22Rv1 (cell line): ENCODE measurements at regions not wholly inside any gene's neighbourhood (a gene's known extent, or its start where the extent isn't known, plus 50 kb on each side); places are given as distances from the start of the nearest gene placed in this dataset.
"Not testable (repeated sequence)": the region's sequence is repeated elsewhere in the genome, so short reads cannot be mapped to it uniquely, and the experiment has no call there.

Experiments used
- H3K27ac ChIP-seq: fragments of 450-650 bp; 2 replicates; pipeline ENCODE4 v1.5.1; 2017
- ZFX ChIP-seq: fragments of 450-650 bp; IDR thresholded peaks from 2 replicates; pipeline ENCODE4 v1.6.1; 2017; ENCODE audit warnings: antibody characterized with exemption, borderline replicate concordance
- TF ChIP-seq, protein P1 (sequence below): fragments of 450-650 bp; IDR thresholded peaks from 2 replicates; pipeline ENCODE4 v1.5.1; 2017; ENCODE audit warnings: mild to moderate bottlenecking

DNA sequence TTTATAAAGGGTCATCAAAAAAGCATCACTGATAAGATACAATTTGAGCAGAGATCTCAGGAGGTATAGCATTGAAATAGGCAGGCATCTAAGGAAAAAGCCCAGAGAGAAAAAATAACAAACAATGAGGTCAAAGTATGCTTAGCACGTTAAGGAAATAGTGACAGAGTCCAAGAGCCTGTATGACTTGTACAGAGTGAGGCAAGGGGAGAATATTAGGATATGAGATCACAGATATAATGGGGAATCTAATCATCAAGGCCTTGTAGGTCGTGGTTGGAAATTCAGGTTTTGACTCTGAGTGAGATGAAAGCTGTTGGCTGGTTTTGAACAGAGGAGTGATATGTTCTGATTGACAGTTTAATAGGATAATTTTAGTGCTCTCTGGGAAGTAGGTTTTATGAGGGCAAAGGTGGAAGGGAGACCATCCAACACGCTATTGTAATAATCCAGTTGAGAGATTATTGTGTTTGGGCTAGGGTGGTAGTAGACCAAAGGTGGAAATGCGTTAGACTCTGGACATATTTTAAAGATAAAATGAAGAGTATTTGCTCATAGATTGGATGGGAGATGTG is 644.6 kb upstream of the TMPRSS15 start:
- TF ChIP-seq, protein P1, sequence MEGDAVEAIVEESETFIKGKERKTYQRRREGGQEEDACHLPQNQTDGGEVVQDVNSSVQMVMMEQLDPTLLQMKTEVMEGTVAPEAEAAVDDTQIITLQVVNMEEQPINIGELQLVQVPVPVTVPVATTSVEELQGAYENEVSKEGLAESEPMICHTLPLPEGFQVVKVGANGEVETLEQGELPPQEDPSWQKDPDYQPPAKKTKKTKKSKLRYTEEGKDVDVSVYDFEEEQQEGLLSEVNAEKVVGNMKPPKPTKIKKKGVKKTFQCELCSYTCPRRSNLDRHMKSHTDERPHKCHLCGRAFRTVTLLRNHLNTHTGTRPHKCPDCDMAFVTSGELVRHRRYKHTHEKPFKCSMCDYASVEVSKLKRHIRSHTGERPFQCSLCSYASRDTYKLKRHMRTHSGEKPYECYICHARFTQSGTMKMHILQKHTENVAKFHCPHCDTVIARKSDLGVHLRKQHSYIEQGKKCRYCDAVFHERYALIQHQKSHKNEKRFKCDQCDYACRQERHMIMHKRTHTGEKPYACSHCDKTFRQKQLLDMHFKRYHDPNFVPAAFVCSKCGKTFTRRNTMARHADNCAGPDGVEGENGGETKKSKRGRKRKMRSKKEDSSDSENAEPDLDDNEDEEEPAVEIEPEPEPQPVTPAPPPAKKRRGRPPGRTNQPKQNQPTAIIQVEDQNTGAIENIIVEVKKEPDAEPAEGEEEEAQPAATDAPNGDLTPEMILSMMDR: no peak
- no peak for TF ChIP-seq ZFX

DNA sequence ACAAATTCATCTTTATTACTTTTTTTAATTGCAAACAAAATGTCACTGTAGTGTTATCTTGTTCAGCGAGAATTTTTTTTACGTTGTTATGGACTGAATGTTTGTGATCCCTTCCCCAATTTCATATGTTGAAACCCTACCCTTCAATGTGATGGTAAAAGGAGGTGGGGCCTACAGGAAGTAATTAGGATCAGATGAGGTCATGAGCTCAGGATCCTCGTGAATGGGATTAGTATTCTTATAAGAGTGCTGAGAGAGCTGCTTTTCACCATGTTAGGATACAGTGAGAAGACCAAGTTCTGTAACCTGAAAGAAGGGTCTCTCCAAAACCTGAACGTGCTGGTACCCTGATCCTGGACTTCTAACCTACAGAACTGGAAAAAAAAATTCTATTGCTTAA is 646.0 kb upstream of the TMPRSS15 start:
- TF ChIP-seq, protein P1: no peak
- TF ChIP-seq ZFX: no peak
- no peak overlapping the region for H3K27ac ChIP-seq

More for the DNA sequence above, 644.6 kb upstream of the TMPRSS15 start:
- no peak overlapping the region for H3K27ac ChIP-seq

DNA sequence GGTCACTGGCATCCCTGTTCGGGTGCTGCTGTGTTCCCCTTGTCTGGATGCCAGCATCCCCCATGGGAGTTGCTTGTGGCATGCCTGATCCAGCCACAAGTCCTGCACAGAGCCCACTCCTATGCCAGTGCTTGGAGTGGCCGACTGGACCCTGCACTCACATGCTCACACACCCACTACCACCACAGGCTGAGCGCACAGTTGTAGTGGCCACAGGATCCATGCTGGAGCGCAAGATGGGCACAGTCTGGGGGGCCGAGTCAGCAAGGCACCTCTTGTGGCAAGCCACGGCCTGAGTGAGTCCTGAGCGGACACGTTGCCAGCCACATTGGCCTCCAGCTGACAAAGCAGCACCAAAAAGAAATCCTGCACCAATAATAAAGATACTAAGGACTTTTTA is 661.6 kb upstream of the TMPRSS15 start:
- TF ChIP-seq, protein P1: no peak
- no peak for TF ChIP-seq ZFX
- H3K27ac ChIP-seq: no peak overlapping the region

DNA sequence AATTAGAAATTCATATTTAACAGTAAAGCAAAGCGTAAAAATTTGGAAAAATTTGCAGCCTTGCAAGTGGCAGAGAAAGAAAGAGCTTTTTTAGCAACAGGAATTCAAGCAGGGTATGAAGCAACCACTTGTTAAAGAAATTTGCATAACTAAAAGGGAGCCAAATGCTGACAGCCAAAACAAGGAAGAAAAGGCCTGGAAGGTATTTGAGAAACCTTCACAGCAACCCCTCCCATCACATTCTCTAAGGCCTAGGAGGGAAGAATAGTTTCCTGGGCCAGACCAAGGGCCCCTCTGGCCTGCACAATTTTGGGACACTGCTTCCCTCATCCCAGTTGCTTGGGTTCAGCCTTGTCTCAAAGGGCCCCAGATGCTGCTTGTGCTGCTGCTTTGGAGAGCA is 672.4 kb upstream of the TMPRSS15 start:
- TF ChIP-seq, protein P1: no peak
- no peak for TF ChIP-seq ZFX
- H3K27ac ChIP-seq: no peak overlapping the region

DNA sequence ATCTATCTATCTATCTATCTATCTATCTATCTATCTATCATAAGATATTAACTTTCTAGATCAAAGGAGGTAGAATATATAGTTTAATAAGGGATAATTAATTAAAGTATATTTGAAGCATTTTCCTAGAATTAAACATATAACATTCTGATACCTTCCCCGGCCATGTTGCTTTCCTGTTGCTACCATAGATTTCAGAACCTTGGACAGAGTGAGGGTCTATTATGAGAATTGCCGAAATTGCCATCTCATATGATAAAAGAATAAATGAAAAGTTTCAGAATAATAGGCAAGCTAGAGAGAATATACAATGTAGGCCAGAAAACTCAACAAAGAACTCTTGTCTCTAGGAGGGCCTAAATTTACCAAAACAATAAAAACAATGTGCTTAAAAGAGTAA is 706.1 kb upstream of the TMPRSS15 start:
- no peak for TF ChIP-seq ZFX
- TF ChIP-seq, protein P1: no peak
- H3K27ac ChIP-seq: no peak overlapping the region

DNA sequence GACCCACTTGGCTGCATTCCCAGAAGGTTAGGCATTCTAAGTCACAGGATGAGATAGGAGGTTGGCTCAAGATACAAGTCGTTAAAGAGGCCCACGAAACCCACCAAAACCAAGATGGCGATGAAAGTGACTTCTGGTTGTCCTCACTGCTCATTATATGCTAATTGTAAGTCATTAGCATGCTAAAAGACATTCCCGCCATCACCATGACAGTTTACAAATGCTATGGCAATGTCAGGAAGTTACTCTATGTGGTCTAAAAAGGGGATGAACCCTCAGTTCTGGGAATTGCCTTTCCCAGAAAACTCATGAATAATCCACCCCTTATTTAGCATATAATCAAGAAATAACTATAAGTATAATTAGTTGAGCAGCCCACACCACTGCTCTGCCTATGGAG is 715.7 kb upstream of the TMPRSS15 start:
- not testable (repeated sequence) for H3K27ac ChIP-seq

DNA sequence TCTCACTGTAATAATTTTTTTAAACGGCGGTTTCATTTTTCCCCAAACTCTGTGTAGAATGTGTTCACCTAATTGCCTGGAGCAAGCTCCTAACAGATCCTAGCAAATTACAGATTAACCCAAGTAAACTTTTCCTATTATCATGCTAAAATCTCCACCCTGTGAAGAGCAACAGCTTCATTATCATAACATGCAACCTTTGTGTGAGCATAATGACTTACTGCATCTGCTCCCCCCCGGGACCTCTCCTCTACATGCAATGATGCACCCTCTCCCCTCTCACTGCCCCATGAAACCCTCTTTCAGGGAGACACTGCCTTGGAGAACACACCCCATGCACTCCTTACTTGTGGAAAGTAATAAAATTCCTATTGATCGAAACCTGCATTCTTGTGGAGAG is 717.0 kb upstream of the TMPRSS15 start:
- TF ChIP-seq, protein P1: no peak
- no peak for TF ChIP-seq ZFX
- H3K27ac ChIP-seq: no peak overlapping the region

DNA sequence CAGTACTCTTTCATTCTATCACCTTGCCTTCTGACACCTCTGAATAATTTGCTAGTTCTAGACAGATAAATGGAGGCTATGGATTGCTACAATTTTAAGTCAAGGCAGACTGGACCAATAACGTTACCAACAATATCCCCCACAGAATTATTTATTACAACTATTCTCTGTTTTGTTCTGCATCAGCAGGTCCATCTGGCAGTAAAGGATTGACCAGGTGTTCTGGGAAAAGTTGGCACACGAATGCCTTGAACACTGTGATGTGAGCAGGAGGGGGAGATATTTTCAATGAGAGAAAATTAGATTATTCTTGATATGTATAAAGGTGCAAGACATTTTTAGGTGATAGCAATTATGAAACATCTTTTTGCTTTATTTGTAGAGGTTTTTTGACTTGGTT is 718.8 kb upstream of the TMPRSS15 start:
- no peak overlapping the region for H3K27ac ChIP-seq
- no peak for TF ChIP-seq ZFX
- TF ChIP-seq, protein P1: no peak
